IgD-negative memory B cell (primary cell): ENCODE measurements at regions not wholly inside any gene's neighbourhood (a gene's known extent, or its start where the extent isn't known, plus 50 kb on each side); places are given as distances from the start of the nearest gene placed in this dataset.

Source experiments
- H3K27ac Mint-ChIP-seq, 3 donors: one replicate each; pipeline ENCODE4 v1.8.0; 2020 to 2022; ENCODE audit warnings: mild to moderate bottlenecking in 3 of 3, mixed read lengths in 3 of 3, moderate library complexity in 1 of 3
- H3K27me3 Mint-ChIP-seq: one replicate; pipeline ENCODE4 v1.8.0; 2021; ENCODE audit warnings: mixed read lengths
- H3K36me3 Mint-ChIP-seq: one replicate; pipeline ENCODE4 v1.8.0; 2020; ENCODE audit warnings: mild to moderate bottlenecking, mixed read lengths
- H3K4me1 Mint-ChIP-seq, 3 donors: one replicate each; pipeline ENCODE4 v1.8.0; 2020 to 2022; ENCODE audit warnings: mixed read lengths in 3 of 3, mild to moderate bottlenecking in 1 of 3
- H3K4me3 Mint-ChIP-seq, 4 donors: one replicate each; pipeline ENCODE4 v1.8.0; 2020 to 2022; ENCODE audit warnings: mild to moderate bottlenecking in 4 of 4, mixed read lengths in 4 of 4, moderate library complexity in 3 of 4
- H3K9me3 Mint-ChIP-seq, 3 donors: one replicate each; pipeline ENCODE4 v1.8.0; 2020 to 2021; ENCODE audit warnings: mixed read lengths in 3 of 3, mild to moderate bottlenecking in 1 of 3

GRCh38 chr4:31999848-32000247, 1279.7 kb downstream of the PCDH7 start:
- no peak overlapping the region for H3K4me3 Mint-ChIP-seq
- no peaks in the 10 kb centered on the region for H3K4me1 Mint-ChIP-seq
- H3K27me3 Mint-ChIP-seq: no peaks in the 10 kb centered on the region
- H3K9me3 Mint-ChIP-seq: peaks cover 1 to 5% (median 4%) of the 10 kb centered on the region in 3 donors
- no peak overlapping the region for H3K27ac Mint-ChIP-seq
- no peaks in the 10 kb centered on the region for H3K36me3 Mint-ChIP-seq

GRCh38 chr4:32000846-32001488, 1280.8 kb downstream of the PCDH7 start:
- H3K4me3 Mint-ChIP-seq: no peak overlapping the region
- H3K27me3 Mint-ChIP-seq: no peaks in the 10 kb centered on the region
- H3K36me3 Mint-ChIP-seq: no peaks in the 10 kb centered on the region
- peaks cover 0 to 9% (median 4%) of the 10 kb centered on the region in 3 donors for H3K9me3 Mint-ChIP-seq
- H3K27ac Mint-ChIP-seq: no peak overlapping the region
- H3K4me1 Mint-ChIP-seq: no peaks in the 10 kb centered on the region

DNA sequence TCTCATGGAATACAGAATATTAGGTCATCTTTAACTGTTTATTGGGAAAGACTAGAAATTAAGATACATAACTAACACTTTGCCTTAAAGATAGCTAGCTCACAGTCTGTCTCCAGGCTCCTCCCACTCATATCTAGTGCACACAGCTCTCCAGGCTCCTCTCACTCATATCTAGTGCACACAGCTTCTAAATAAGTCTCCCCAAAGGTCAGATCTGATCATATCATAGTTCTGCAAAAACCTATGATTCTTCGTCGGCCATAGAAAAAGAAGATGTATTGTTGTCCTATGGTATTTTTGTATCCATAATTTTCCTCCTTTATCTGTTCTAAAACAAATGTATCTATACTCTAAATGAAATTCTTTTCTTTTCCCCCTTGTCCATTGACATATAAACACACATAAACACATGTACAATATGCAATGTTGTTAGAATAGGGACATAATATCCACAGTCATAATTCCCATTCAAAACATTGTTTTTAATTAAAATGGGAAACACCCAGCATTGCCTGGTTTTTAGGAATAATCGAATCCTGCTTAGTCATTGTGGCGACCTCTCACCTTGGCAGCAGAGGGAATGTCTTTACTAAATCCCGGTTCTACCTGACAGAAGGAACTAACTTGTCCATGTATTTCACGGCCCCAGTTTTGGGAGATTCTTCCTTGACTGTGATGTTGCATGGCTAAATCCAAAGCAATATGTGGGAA, 1282.0 kb downstream of the PCDH7 start:
- Mint-ChIP-seq H3K27ac (no peak overlapping the region), H3K4me3 (no peak overlapping the region), H3K9me3 (peaks cover 2 to 9% (median 4%) of the 10 kb centered on the region in 3 donors), H3K27me3 (no peaks in the 10 kb centered on the region), H3K36me3 (no peaks in the 10 kb centered on the region), H3K4me1 (no peaks in the 10 kb centered on the region)

DNA sequence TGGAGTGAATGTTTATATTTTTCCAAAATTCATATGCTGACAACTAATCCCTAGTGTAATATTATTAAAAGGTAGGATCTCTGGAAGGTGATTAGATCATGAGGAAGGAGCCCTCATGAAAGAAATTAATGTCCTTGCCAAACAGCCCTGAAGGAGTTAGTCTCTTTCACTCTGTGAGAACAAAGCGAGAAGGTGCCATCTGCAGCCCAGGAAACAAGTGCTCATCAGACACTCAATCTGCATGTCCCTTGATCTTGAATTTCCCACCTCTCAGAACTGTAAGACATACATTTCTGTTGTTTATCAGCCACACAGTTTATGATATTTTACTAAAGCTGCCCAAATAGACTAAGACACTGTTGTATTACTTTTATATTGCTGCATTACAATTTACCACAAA, 1283.4 kb downstream of the PCDH7 start:
- Mint-ChIP-seq H3K36me3 (no peaks in the 10 kb centered on the region), H3K27me3 (no peaks in the 10 kb centered on the region), H3K27ac (no peak overlapping the region)

GRCh38 chr4:32010221-32010620, 1290.1 kb downstream of the PCDH7 start:
- no peaks in the 10 kb centered on the region for H3K4me1 Mint-ChIP-seq
- no peak overlapping the region for H3K4me3 Mint-ChIP-seq
- peaks cover 2 to 13% (median 2%) of the 10 kb centered on the region in 3 donors for H3K9me3 Mint-ChIP-seq
- H3K36me3 Mint-ChIP-seq: no peaks in the 10 kb centered on the region
- H3K27ac Mint-ChIP-seq: no peak overlapping the region
- H3K27me3 Mint-ChIP-seq: no peaks in the 10 kb centered on the region

More for the DNA sequence above, 1283.4 kb downstream of the PCDH7 start:
- Mint-ChIP-seq H3K4me3 (no peak overlapping the region), H3K4me1 (no peaks in the 10 kb centered on the region), H3K9me3 (peaks cover 2 to 9% (median 4%) of the 10 kb centered on the region in 3 donors)

GRCh38 chr4:32022071-32022470, 1301.9 kb downstream of the PCDH7 start:
- Mint-ChIP-seq H3K27me3 (no peaks in the 10 kb centered on the region), H3K36me3 (no peaks in the 10 kb centered on the region), H3K9me3 (peaks cover 3 to 9% (median 7%) of the 10 kb centered on the region in 3 donors), H3K27ac (no peak overlapping the region), H3K4me3 (no peak overlapping the region), H3K4me1 (no peaks in the 10 kb centered on the region)

- no peaks in the 10 kb centered on the region for H3K36me3 Mint-ChIP-seq
Measured at GRCh38 chr4:32025851-32026459, 1305.8 kb downstream of the PCDH7 start.

DNA sequence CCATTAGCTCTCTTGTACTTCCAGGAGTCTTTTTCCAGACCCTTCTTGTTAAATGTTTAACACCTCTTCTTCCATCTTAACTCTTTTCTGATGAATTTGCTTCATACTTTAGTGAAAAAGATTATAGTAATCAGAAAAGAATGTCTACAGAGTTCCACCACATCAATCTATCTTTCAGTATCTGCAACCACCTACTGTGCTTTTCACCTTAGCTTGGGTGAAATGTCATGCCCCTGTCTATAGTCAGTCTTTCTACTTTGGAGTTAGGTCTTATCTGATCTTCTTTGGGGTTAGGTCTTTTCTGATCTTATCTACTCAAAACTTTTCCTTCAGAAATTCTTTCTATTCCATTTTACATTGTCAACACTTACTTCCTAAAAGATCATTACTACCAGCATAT, 1310.2 kb downstream of the PCDH7 start:
- Mint-ChIP-seq H3K27ac (no peak overlapping the region), H3K36me3 (no peaks in the 10 kb centered on the region), H3K4me3 (no peak overlapping the region), H3K4me1 (no peaks in the 10 kb centered on the region), H3K9me3 (peaks cover 0 to 7% (median 0%) of the 10 kb centered on the region in 3 donors), H3K27me3 (no peaks in the 10 kb centered on the region)

More at GRCh38 chr4:32025851-32026459, 1305.8 kb downstream of the PCDH7 start:
- Mint-ChIP-seq H3K27ac (no peak overlapping the region), H3K4me3 (no peak overlapping the region), H3K27me3 (no peaks in the 10 kb centered on the region), H3K9me3 (peaks cover 3 to 12% (median 3%) of the 10 kb centered on the region in 3 donors), H3K4me1 (no peaks in the 10 kb centered on the region)

DNA sequence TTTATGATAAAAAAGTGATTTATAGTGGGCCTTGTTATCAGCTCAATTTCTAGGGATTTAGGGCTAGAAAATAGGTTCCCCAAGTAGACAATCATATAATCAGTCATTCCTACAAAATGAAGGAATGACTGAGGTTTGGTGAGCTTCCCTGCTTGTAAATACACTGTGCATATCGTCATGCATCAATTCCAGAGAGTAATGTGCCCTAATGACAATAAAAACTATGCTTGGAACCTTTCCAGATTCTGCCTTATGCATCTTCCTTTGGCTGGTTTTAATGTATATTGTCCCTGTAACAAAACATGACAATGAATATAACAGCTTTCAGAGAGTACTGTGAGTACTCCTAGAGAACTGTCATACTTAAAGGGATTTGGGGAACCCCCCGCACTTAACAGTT, 1310.9 kb downstream of the PCDH7 start:
- no peak overlapping the region for H3K4me3 Mint-ChIP-seq
- H3K9me3 Mint-ChIP-seq: peaks cover 0 to 7% (median 0%) of the 10 kb centered on the region in 3 donors
- H3K36me3 Mint-ChIP-seq: no peaks in the 10 kb centered on the region
- no peaks in the 10 kb centered on the region for H3K27me3 Mint-ChIP-seq
- no peaks in the 10 kb centered on the region for H3K4me1 Mint-ChIP-seq
- no peak overlapping the region for H3K27ac Mint-ChIP-seq

DNA sequence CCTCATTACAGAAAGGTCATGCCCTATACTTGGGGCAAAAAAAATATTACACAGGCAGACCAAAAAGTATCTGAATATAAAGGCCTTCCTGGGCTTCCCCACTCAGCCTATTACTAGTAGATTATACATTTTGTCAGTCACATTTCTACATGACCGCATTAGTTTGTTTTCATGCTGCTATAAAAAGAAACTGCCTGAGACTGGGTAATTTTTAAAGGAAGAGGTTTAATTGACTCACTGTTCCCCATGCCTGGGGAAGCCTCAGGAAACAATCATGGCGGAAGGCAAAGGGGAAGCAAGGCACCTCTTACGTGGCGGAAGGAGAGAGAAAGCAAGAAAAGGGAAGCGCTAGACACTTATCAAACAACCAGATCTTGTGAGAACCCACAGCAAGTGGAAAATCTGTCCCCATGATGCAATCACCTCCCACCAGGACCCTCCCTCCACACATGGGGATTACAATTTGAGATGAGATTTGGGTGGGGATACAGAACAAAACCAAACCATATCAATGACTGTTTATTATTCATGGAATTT, 1312.0 kb downstream of the PCDH7 start:
- Mint-ChIP-seq H3K9me3 (peaks cover 0 to 11% (median 0%) of the 10 kb centered on the region in 3 donors), H3K4me3 (no peak overlapping the region), H3K4me1 (no peaks in the 10 kb centered on the region), H3K27ac (no peak overlapping the region), H3K36me3 (no peaks in the 10 kb centered on the region), H3K27me3 (no peaks in the 10 kb centered on the region)

DNA sequence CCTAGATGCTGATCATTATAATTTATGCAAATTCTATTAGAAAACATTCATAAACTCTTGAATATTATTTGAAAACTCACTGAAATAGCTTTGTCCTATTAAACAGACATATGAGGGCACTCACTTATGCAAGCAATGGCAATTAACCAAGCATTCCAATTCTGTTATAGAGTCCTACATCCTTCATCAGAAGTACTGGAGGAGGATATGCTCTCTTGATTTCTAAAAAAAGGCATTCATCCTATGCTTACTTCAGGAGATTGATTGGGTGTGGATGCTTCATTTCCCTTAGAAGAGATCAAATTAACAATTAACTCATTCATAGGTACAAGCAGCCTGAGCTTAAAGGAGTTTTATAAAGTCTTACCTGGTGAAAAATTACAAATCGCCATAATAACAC, 1317.2 kb downstream of the PCDH7 start:
- Mint-ChIP-seq H3K4me3 (no peak overlapping the region), H3K4me1 (no peaks in the 10 kb centered on the region), H3K9me3 (peaks cover 0 to 18% (median 3%) of the 10 kb centered on the region in 3 donors)

GRCh38 chr4:32042486-32043247, 1322.5 kb downstream of the PCDH7 start:
- H3K27ac Mint-ChIP-seq: no peak overlapping the region
- H3K27me3 Mint-ChIP-seq: no peaks in the 10 kb centered on the region
- peaks cover 4 to 13% (median 4%) of the 10 kb centered on the region in 3 donors for H3K9me3 Mint-ChIP-seq
- H3K4me3 Mint-ChIP-seq: no peak overlapping the region
- H3K4me1 Mint-ChIP-seq: no peaks in the 10 kb centered on the region
- no peaks in the 10 kb centered on the region for H3K36me3 Mint-ChIP-seq

More for the DNA sequence above, 1317.2 kb downstream of the PCDH7 start:
- no peak overlapping the region for H3K27ac Mint-ChIP-seq
- H3K27me3 Mint-ChIP-seq: no peaks in the 10 kb centered on the region
- H3K36me3 Mint-ChIP-seq: no peaks in the 10 kb centered on the region

DNA sequence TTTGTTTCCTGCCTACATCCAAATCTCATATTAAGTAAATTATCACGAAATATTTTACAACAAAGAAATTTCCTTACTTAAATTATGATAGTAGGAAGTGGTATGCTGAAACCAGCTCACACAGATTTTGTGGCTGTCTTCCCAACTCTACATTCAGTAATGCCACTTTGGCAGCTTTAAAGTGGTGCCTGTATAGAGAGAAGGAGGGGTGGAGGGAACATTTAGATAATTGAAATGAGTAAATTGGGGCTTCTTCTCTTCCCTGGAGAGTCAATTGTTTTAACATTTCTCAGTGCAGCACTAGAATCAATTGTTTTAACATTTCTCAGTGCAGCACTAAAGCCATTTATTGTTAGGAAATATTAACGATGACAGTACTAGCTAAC, 1323.1 kb downstream of the PCDH7 start:
- peaks cover 4 to 13% (median 4%) of the 10 kb centered on the region in 3 donors for H3K9me3 Mint-ChIP-seq
- H3K36me3 Mint-ChIP-seq: no peaks in the 10 kb centered on the region
- no peak overlapping the region for H3K27ac Mint-ChIP-seq
- no peak overlapping the region for H3K4me3 Mint-ChIP-seq
- H3K4me1 Mint-ChIP-seq: no peaks in the 10 kb centered on the region
- no peaks in the 10 kb centered on the region for H3K27me3 Mint-ChIP-seq

DNA sequence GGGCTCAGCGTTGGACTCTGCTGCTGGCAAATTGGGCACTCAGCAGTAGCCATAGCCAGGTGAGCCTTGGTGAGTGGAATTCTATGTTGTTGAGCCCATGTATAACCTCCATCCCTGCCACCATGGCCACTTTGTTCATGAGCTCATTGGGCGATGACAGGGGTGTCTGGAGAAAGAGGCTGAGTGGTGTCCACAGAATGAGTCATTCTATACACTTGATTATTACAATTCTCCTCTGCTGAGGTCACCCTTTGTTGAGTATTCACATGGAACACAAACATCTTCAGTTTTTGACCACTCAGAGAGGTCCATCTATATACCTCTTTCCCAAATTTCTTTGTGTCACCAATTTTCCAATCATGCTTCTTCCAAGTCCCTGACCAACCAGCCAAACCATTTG, 1341.7 kb downstream of the PCDH7 start:
- Mint-ChIP-seq H3K27me3 (no peaks in the 10 kb centered on the region), H3K4me1 (no peaks in the 10 kb centered on the region), H3K4me3 (no peak overlapping the region), H3K36me3 (no peaks in the 10 kb centered on the region), H3K27ac (no peak overlapping the region), H3K9me3 (peaks cover 0 to 9% (median 8%) of the 10 kb centered on the region in 3 donors)

DNA sequence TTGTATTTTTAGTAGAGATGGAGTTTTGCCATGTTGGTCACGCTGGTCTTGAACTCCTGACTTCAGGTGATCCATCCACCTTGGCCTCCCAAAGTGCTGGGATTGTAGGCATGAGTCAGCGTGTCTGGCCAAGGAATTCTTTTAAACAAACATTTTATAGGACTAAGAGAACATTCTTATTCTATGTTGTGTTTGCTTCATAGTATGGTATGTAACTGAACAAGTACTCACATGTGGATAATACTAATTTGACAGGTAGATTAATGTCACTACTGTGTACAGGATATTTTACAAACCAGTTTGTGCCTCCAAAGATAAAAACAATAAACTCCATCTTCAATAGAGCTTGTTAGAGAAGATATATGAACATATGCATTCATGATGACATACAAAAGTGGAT, 1353.4 kb downstream of the PCDH7 start:
- no peaks in the 10 kb centered on the region for H3K36me3 Mint-ChIP-seq
- no peak overlapping the region for H3K4me3 Mint-ChIP-seq
- no peaks in the 10 kb centered on the region for H3K27me3 Mint-ChIP-seq
- peaks cover 0 to 3% (median 0%) of the 10 kb centered on the region in 3 donors for H3K4me1 Mint-ChIP-seq
- peaks cover 0 to 3% (median 2%) of the 10 kb centered on the region in 3 donors for H3K9me3 Mint-ChIP-seq
- H3K27ac Mint-ChIP-seq: no peak overlapping the region
